Mucosa of descending colon (tissue), 3 donors: ENCODE measurements at regions not wholly inside any gene's neighbourhood (a gene's known extent, or its start where the extent isn't known, plus 50 kb on each side); places are given as distances from the start of the nearest gene placed in this dataset.

Source experiments
- ATAC-seq: fragments of 200-7000 bp; cut with Tn5 transposase; one replicate; pipeline ENCODE4 v1.9.1; 2020; ENCODE audit warnings: mild to moderate bottlenecking, moderate library complexity
- DNase-seq, 3 donors: peaks; one replicate each; pipeline ENCODE4 v3.0.0-alpha.2; 2020
- H3K36me3 ChIP-seq: fragments of 200-600 bp; one replicate; pipeline ENCODE4 v1.8.0; 2021; ENCODE audit warnings: low read depth, mild to moderate bottlenecking
- H3K4me1 ChIP-seq: fragments of 200-600 bp; one replicate; pipeline ENCODE4 v1.8.0; 2021; ENCODE audit warnings: low read depth, mild to moderate bottlenecking
- H3K4me3 ChIP-seq: fragments of 200-600 bp; one replicate; pipeline ENCODE4 v1.8.0; 2021; ENCODE audit warnings: mild to moderate bottlenecking
- H3K9me3 ChIP-seq: fragments of 200-600 bp; one replicate; pipeline ENCODE4 v1.8.0; 2021; ENCODE audit warnings: mild to moderate bottlenecking
- CTCF ChIP-seq: fragments of 200-600 bp; IDR thresholded peaks from one replicate; pipeline ENCODE4 v1.8.0; 2022; ENCODE audit warnings: antibody characterized with exemption, mild to moderate bottlenecking
- intact Hi-C, 2 donors: fragments of 100-400 bp; cut with DNase I in 1 of 2; cut with micrococcal nuclease in 1 of 2; formaldehyde crosslinking; loops; one replicate each; pipeline versions ENCODE4 v1.11.0 to v1.11.1; 2022; cut with DNase I, micrococcal nuclease
- donor health status: DM: no; HTN: no; CAD: no; lungs with moderate emphysema.
- donor health status: DM: no; HTN: no; CAD: no.
- donor health status: DM: no; HTN: yes; CAD: no.

GRCh38 chr3:55296030-55296429 lies 191.1 kb downstream of the WNT5A start:
- Histone ChIP-seq H3K36me3 (no peaks in the 10 kb centered on the region), H3K4me3 (no peak overlapping the region), H3K9me3 (no peaks in the 10 kb centered on the region), H3K4me1 (no peaks in the 10 kb centered on the region)
- no peak for TF ChIP-seq CTCF
- intact Hi-C loops = no loop called here
- ATAC-seq (no peak), DNase-seq (no peak)

GRCh38 chr3:55294557-55294956 lies 192.5 kb downstream of the WNT5A start:
- ATAC-seq = no peak
- no peak for DNase-seq
- no peaks in the 10 kb centered on the region for H3K36me3 ChIP-seq
- no peaks in the 10 kb centered on the region for H3K9me3 ChIP-seq
- H3K4me1 ChIP-seq = no peaks in the 10 kb centered on the region
- no peak overlapping the region for H3K4me3 ChIP-seq
- TF ChIP-seq CTCF = no peak
- intact Hi-C loops = no loop called here

DNA sequence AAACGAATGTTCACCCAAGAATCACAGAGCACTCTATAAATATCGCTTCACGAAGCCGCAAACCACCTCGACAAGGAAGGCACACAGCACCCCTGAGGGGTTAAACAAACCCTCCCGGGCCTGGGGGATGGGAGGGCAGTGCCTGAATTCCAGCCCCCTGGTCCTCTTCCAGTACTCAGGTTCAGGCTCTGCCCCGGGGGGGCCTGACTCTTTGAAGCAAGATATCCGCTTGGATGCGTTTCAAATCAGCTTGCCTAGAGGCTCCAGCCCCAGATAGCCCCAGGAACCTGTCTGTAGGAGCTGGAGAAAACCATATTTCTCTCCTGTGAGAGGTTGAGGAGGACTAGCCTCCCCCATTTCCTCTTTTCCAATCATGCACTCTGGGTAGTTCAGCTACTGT lies 194.7 kb downstream of the WNT5A start:
- DNase-seq (no peak), ATAC-seq (no peak)
- H3K9me3 ChIP-seq = no peaks in the 10 kb centered on the region
- H3K36me3 ChIP-seq = no peaks in the 10 kb centered on the region
- intact Hi-C loops = no loop called here
- no peak for TF ChIP-seq CTCF
- H3K4me3 ChIP-seq = no peak overlapping the region
- no peaks in the 10 kb centered on the region for H3K4me1 ChIP-seq

DNA sequence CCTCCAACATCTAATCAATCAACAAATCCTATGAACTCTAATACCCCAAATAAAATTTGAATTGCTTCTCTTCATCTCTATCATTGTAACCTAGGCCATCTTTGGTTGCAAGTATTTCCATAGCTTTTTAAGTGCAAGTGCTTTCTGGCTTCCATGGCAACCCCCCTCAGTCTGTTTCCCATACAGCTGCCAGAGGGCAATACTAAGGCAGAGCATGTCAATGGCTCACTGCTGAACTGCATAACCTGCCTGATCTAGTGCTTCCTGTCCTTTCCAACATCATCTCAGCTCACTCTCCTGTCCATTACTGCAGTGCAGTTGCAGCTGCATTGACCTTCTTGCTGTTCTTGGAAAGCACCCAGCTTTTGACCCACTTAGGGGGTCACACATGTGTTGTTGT lies 198.4 kb downstream of the WNT5A start:
- DNase-seq (no peak), ATAC-seq (no peak)
- Histone ChIP-seq H3K9me3 (no peaks in the 10 kb centered on the region), H3K4me3 (no peak overlapping the region), H3K36me3 (no peaks in the 10 kb centered on the region), H3K4me1 (no peaks in the 10 kb centered on the region)
- TF ChIP-seq CTCF = no peak
- intact Hi-C loops = no loop called here

GRCh38 chr3:55286693-55287092 lies 200.4 kb downstream of the WNT5A start:
- DNase-seq (no peak), ATAC-seq (no peak)
- no peaks in the 10 kb centered on the region for H3K4me1 ChIP-seq
- intact Hi-C loops = no loop called here
- H3K4me3 ChIP-seq = no peak overlapping the region
- no peaks in the 10 kb centered on the region for H3K36me3 ChIP-seq
- no peaks in the 10 kb centered on the region for H3K9me3 ChIP-seq
- no peak for TF ChIP-seq CTCF

DNA sequence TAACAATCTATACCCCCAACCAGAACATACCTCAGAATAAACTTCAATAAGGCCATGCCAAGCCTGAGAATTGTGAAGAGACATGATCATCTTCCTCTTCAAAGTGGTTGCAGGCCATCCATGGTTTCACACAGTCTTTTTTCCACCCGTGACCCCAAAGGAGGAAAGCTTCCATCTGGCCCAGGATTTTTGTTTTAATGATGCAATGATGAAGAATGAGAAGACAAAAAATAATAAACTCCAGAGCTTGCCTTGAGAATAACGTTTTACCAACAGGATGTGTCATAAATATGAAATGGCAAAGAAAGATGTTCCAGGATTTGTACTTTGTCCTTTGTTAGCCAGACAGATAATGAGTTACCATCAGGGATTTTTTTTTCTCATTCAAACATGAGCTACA lies 201.9 kb downstream of the WNT5A start:
- ATAC-seq (no peak), DNase-seq (no peak)
- Histone ChIP-seq H3K36me3 (no peaks in the 10 kb centered on the region), H3K4me3 (no peak overlapping the region), H3K4me1 (no peaks in the 10 kb centered on the region), H3K9me3 (no peaks in the 10 kb centered on the region)
- no peak for TF ChIP-seq CTCF
- intact Hi-C loops = no loop called here
